T-helper 2 cell treated with Interferon-gamma antibody and Interleukin-4, amounts not matched to agents 5 μg/mL and 100 μg/mL, for 36 hours (primary cell): ENCODE measurements at regions not wholly inside any gene's neighbourhood (a gene's known extent, or its start where the extent isn't known, plus 50 kb on each side); places are given as distances from the start of the nearest gene placed in this dataset.
"Not testable (repeated sequence)": the region's sequence is repeated elsewhere in the genome, so short reads cannot be mapped to it uniquely, and the experiment has no call there.

Experiments
- DNase-seq: peaks from one replicate; pipeline ENCODE4 v3.0.0; 2021; ENCODE audit warnings: low spot score
- H3K27ac Mint-ChIP-seq: one replicate; pipeline ENCODE4 v1.8.0; 2021; ENCODE audit warnings: mild to moderate bottlenecking, mixed read lengths
- H3K27me3 Mint-ChIP-seq: one replicate; pipeline ENCODE4 v1.8.0; 2021; ENCODE audit warnings: low read depth, mixed read lengths
- H3K36me3 Mint-ChIP-seq: one replicate; pipeline ENCODE4 v1.8.0; 2021; ENCODE audit warnings: low read depth, mixed read lengths
- H3K4me1 Mint-ChIP-seq: one replicate; pipeline ENCODE4 v1.8.0; 2021; ENCODE audit warnings: low read depth, mixed read lengths
- H3K4me3 Mint-ChIP-seq: one replicate; pipeline ENCODE4 v1.8.0; 2022; ENCODE audit warnings: mild to moderate bottlenecking, moderate library complexity, mixed read lengths
- H3K9me3 Mint-ChIP-seq: one replicate; pipeline ENCODE4 v1.8.0; 2021; ENCODE audit warnings: mixed read lengths

DNA sequence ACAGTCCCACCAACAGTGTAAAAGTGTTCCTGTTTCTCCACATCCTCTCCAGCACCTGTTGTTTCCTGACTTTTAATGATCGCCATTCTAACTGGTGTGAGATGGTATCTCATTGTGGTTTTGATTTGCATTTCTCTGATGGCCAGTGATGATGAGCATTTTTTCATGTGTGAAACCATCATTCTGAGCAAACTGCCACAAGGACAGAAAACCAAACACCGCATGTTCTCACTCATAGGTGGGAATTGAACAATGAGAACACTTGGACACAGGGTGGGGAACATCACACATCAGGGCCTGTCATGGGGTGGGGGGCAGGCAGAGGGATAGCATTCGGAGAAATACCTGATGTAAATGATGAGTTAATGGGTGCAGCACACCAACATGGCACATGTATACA lies 240.8 kb downstream of the FAT3 start:
- not testable (repeated sequence) for H3K27ac Mint-ChIP-seq, H3K36me3 Mint-ChIP-seq, H3K4me1 Mint-ChIP-seq, DNase-seq, H3K4me3 Mint-ChIP-seq, H3K27me3 Mint-ChIP-seq, H3K9me3 Mint-ChIP-seq

DNA sequence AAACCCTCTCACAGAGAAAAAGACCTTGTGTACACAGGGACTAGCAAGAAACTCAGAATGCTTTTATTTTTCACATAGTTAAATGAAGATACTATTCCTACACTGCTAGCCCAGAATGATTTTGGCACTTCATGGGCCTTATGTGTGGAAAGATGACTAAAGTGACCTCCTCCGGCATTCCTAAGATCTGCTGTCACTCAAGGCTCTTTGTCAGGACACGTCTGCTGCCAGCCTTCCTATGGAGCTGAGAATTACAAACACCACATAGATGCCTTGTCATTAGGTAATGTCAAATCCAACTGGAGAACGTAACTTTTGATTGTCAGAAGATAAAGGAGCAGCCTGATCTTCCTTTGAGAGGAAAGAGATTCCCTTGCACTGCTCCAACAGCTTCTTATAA lies 249.1 kb downstream of the FAT3 start:
- no peak overlapping the region for H3K27ac Mint-ChIP-seq
- no peaks in the 10 kb centered on the region for H3K27me3 Mint-ChIP-seq
- no peak overlapping the region for H3K4me3 Mint-ChIP-seq
- DNase-seq, result no peak
- no peaks in the 10 kb centered on the region for H3K9me3 Mint-ChIP-seq
- no peaks in the 10 kb centered on the region for H3K4me1 Mint-ChIP-seq
- H3K36me3 Mint-ChIP-seq, result no peaks in the 10 kb centered on the region

DNA sequence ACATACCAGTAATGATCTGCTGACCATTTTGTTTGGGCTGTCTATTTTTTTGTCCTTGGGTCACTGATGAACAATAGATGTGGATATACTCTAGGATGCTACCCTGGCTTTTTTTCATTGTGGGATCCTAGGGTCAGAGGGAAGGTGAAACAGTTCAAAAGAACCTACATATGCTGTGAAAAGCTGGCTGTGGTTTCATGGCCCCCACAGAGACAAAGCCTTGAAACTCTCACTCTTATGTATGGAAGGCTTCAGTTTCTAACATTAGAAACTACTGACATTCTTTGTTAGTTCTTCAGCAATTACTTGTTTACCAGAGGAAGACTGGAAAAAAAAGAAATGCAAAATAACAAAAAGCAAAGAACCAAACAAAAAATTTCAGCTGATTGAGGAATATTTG lies 250.7 kb downstream of the FAT3 start:
- H3K27ac Mint-ChIP-seq, result no peak overlapping the region
- H3K9me3 Mint-ChIP-seq, result no peaks in the 10 kb centered on the region
- H3K4me3 Mint-ChIP-seq, result no peak overlapping the region
- no peaks in the 10 kb centered on the region for H3K27me3 Mint-ChIP-seq
- H3K4me1 Mint-ChIP-seq, result no peaks in the 10 kb centered on the region
- H3K36me3 Mint-ChIP-seq, result no peaks in the 10 kb centered on the region
- DNase-seq, result no peak

DNA sequence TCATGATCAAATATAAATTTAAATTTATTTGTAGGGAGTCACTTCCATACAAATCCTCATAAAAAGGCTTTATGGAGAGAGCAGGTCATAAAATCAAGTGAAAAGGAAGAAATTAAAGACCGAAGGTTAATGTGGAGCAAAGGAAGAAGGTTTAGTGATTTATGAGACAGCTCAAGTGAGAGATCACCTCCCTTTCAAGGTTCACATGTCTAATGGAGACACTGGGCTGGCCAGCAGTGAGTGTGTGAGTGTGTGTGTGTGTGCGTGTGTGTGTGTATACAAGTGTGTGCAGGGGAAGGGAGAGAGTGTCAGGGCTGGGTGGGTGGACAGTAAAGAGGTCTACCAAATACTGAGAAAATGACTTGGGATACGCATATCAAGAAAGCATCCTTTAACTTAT lies 251.2 kb downstream of the FAT3 start:
- Mint-ChIP-seq H3K9me3 (no peaks in the 10 kb centered on the region), H3K27me3 (no peaks in the 10 kb centered on the region), H3K4me1 (no peaks in the 10 kb centered on the region), H3K4me3 (no peak overlapping the region), H3K36me3 (no peaks in the 10 kb centered on the region), H3K27ac (no peak overlapping the region)
- no peak for DNase-seq

DNA sequence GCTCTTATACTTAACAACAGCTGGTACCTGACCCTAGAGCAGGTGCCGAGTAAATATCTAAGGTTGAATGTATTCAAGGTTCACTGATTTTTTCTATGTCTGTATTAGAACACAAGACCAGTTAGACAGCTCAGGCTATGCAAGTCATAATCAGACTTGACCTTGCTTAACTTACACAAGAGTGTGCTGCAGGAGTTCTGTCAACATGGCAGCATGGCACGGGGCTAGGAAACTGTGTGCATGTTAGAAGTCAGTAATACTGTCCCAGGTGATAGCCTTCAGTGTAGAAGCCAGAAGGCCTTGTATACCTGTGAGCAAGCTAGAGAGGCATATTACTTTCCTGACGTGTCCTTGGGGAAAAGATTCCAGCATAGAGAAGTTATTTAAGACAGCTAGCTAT lies 253.1 kb downstream of the FAT3 start:
- Mint-ChIP-seq H3K4me3 (no peak overlapping the region), H3K9me3 (no peaks in the 10 kb centered on the region), H3K27me3 (no peaks in the 10 kb centered on the region), H3K27ac (no peak overlapping the region), H3K4me1 (no peaks in the 10 kb centered on the region), H3K36me3 (no peaks in the 10 kb centered on the region)
- no peak for DNase-seq

DNA sequence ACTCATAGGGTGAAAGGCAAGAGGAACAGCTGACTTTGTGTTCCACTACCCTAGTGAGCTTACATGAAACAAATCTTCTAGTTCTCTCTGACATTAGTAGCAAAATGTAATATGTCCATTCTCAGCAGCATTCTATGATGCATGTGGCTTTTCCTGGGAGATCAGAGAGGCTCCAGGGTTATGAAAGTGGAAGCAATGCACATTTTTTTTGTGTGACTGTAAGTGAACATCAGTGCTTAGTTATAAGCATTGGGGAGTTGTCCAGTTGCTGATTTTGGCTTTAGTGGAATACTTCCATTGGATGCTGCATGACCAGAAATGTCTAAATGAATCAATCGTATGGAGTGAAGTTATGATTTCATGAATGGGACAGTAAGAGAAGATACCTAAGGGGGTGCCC lies 255.9 kb downstream of the FAT3 start:
- no peaks in the 10 kb centered on the region for H3K9me3 Mint-ChIP-seq
- no peaks in the 10 kb centered on the region for H3K27me3 Mint-ChIP-seq
- no peak overlapping the region for H3K4me3 Mint-ChIP-seq
- H3K36me3 Mint-ChIP-seq, result no peaks in the 10 kb centered on the region
- H3K4me1 Mint-ChIP-seq, result no peaks in the 10 kb centered on the region
- DNase-seq, result no peak
- no peak overlapping the region for H3K27ac Mint-ChIP-seq

DNA sequence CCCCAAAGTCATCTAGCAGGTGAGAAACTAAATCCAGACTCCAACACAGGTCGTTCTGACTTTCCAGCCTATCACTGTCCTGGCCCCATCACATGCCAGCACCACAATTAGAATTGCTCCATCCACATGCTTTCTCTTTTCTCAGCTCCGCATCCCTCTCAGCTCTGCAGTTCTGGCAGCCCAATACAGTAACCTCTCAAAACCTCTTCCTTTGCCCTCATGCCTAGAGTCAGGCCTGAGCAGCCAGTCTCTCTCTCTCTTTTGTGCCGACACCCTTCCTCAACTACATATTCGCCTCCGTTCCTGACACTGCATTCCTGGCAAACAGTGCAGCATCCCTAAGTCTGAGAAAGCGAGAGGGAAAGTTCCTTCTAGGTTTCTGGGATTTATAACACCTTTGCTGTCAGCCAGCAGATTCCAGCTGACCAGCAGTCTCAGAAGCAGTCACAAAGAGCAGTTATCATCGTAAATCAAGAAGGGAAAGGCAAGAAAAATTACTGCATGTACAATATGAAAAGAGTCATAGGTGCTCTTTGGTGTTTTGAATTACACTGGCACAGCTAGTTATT lies 258.0 kb downstream of the FAT3 start:
- Mint-ChIP-seq H3K27me3 (no peaks in the 10 kb centered on the region), H3K4me3 (no peak overlapping the region), H3K27ac (no peak overlapping the region)

DNA sequence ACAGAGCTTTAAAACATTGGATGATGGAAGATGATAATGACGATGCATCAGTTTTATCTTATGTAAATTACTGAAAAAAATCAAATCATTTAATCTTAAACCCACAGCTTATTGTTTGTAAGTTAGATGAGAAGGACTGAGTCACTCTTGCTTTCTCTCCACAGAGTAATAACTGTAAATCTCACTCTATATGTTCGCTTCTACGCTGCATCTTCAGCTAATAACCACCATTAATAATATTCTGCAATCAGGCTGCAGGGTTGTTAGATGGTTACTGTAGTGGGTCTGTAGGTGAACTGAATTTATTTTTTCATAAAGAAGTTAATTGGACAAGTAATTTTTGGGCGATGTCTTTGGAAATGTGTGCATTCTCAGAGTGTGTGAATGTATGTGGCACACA lies 260.0 kb downstream of the FAT3 start:
- H3K4me3 Mint-ChIP-seq, result no peak overlapping the region
- H3K36me3 Mint-ChIP-seq, result no peaks in the 10 kb centered on the region
- H3K27ac Mint-ChIP-seq, result no peak overlapping the region
- no peaks in the 10 kb centered on the region for H3K27me3 Mint-ChIP-seq
- H3K9me3 Mint-ChIP-seq, result no peaks in the 10 kb centered on the region
- H3K4me1 Mint-ChIP-seq, result no peaks in the 10 kb centered on the region
- no peak for DNase-seq

More for the DNA sequence above, 258.0 kb downstream of the FAT3 start:
- no peak for DNase-seq
- no peaks in the 10 kb centered on the region for H3K9me3 Mint-ChIP-seq
- no peaks in the 10 kb centered on the region for H3K36me3 Mint-ChIP-seq
- H3K4me1 Mint-ChIP-seq, result no peaks in the 10 kb centered on the region

DNA sequence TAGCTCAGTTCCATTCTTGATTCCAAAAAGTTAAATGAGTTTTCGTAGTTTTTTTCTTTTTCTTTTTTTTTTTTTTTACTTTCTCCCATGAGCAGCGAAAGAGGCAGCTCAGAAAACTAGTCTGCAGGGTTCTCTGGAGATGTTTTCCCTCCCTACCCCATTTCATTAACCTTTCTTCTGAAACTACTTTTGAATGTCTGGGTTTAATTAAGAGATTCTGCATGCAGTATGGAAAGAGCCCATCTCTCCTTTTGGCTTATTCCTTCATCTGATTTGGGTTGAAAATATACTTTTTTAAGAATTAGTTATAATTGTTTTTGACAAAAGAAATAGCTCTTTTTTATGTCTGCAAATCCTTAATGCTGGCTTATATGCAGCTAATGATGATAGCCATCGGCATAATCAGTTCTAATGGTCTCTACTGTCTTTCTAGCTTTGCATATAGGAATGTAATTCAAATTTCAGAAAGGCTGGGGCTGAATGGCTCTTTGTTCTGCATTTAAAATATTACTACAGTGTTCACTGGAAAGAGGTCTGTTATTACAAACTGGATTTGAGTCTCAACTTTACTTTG lies 265.3 kb downstream of the FAT3 start:
- no peak overlapping the region for H3K27ac Mint-ChIP-seq
- H3K4me3 Mint-ChIP-seq, result no peak overlapping the region
- no peaks in the 10 kb centered on the region for H3K4me1 Mint-ChIP-seq
- H3K27me3 Mint-ChIP-seq, result no peaks in the 10 kb centered on the region
- H3K9me3 Mint-ChIP-seq, result no peaks in the 10 kb centered on the region
- H3K36me3 Mint-ChIP-seq, result no peaks in the 10 kb centered on the region
- DNase-seq, result no peak

DNA sequence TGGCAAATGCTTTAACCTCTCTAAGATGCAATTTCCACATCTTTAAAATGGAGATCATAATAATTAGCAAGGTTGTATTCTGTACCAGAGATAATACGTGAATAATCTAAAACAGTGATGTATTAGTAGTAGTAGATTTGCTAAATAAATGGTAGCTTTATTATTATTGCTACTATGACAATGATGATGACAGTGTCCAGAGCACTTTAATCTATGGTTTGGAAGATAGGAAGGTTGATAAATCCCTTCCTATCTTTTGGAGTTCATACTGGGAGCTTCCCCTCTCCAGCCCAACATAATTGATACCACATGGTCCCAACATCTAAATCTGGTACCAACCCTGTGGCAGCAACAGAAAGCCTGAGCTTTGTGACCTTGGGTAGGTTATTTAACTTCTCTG lies 267.8 kb downstream of the FAT3 start:
- Mint-ChIP-seq H3K36me3 (no peaks in the 10 kb centered on the region), H3K4me3 (no peak overlapping the region), H3K27ac (no peak overlapping the region), H3K4me1 (no peaks in the 10 kb centered on the region), H3K9me3 (no peaks in the 10 kb centered on the region), H3K27me3 (no peaks in the 10 kb centered on the region)
- DNase-seq, result no peak

DNA sequence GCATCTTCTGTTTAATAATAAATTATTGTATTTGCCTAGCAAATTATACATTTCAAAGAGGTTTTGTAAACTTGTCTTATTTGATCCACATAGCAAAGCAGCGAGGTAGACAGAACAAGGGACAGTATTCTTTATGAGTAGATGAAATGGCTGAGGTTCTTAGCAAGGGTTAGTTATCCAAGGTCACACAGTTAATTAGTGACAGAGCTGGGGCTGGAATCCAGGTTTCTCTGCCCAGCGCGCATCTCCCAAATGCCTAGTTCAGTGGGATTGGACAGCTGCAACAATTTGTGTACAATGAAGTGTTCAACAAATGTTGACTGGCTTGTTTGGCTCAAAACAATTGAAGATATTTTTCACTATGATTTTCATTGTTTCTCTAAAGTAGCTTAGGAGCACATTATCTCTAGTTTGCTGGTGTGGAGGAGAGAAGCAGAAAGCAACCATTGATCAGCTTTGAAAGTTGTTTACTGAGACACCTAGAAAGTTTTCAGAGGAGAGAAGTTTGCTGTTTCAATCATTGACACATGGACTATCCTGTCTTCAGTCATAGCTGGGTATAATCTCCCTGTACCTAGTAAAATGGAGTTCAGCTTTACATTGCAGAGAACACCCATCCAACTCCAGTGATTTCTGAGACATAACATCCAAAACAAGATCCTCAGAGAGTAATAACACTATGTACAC lies 270.6 kb downstream of the FAT3 start:
- Mint-ChIP-seq H3K27me3 (no peaks in the 10 kb centered on the region), H3K27ac (no peak overlapping the region), H3K4me3 (no peak overlapping the region), H3K9me3 (no peaks in the 10 kb centered on the region), H3K36me3 (no peaks in the 10 kb centered on the region), H3K4me1 (no peaks in the 10 kb centered on the region)
- no peak for DNase-seq

DNA sequence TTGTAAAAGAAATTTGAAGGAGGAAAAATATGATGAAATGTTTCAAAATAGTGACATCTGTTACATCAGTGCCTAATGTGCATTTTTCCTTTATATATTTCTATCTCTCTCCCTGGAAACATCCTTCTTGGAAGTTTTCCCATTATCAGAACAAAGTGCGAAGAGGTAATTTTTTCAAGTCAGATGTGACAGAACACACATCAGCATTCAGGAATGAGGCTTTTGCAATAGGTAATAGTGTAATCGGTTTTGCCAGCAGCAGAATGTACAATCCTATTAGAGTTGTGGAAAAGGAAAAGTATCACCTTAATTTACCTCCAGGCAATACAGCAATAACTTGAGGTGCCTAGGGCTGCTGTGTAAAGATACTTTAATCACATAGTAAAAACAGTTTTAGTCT lies 275.8 kb downstream of the FAT3 start:
- DNase-seq, result no peak
- Mint-ChIP-seq H3K27ac (no peak overlapping the region), H3K27me3 (no peaks in the 10 kb centered on the region), H3K9me3 (no peaks in the 10 kb centered on the region), H3K36me3 (no peaks in the 10 kb centered on the region), H3K4me1 (no peaks in the 10 kb centered on the region), H3K4me3 (no peak overlapping the region)

DNA sequence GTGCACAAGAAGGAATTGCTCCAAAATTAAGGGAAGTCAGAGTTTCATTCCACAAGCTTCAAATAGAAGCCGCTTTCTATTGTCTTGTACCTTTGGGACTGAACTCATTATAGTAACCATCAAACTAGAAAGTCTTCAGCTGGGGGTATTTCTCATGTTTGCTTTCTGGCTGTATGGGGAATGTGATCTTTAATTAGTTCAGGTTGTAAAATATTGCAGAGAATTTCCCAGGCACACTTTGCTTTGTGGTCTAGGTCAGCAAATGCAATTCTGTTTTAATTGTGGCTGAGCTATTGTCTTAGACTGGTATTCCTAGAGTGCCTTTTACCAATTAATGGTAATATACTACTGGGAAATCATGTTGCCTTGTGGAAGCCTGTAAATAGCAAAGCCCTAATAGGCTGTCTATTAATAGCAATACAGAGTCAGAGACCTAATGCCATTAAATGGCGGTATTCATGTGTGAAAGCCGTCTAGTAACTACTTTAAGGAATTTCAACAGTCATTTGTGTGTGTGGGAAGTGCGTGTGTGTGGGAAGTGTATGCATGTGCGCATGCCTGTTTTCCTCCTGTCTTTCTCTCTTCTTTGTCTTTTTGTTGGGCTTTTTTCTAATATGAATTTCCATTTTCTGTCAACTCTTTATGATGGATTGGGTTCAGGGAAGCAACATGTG lies 276.6 kb downstream of the FAT3 start:
- Mint-ChIP-seq H3K36me3 (no peaks in the 10 kb centered on the region), H3K9me3 (no peaks in the 10 kb centered on the region), H3K4me3 (no peak overlapping the region), H3K27me3 (no peaks in the 10 kb centered on the region), H3K27ac (no peak overlapping the region), H3K4me1 (no peaks in the 10 kb centered on the region)
- DNase-seq, result no peak

DNA sequence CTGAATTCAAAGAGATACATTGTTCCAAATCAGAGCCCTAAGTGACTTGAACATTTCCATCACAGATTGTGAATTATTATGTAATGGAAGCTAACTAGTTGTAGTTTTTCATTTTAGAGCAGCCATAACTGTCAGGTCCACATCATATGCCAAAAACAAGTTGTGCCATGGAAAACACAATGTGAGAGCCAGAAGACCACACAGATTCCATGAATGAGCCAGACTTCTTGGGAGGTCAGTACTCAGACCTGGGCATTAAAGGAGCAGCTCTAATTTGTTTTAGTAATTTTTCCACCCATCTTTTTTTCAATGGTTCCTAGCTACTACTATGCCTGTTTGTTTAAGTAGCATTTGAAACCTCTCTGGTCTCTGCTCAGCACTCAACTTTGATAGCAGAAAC lies 279.4 kb downstream of the FAT3 start:
- no peak overlapping the region for H3K27ac Mint-ChIP-seq
- no peaks in the 10 kb centered on the region for H3K27me3 Mint-ChIP-seq
- no peaks in the 10 kb centered on the region for H3K9me3 Mint-ChIP-seq
- H3K4me3 Mint-ChIP-seq, result no peak overlapping the region
- H3K36me3 Mint-ChIP-seq, result no peaks in the 10 kb centered on the region
- no peak for DNase-seq
- no peaks in the 10 kb centered on the region for H3K4me1 Mint-ChIP-seq
